Type B pancreatic cell (in vitro differentiated cells): ENCODE measurements at regions not wholly inside any gene's neighbourhood (a gene's known extent, or its start where the extent isn't known, plus 50 kb on each side); places are given as distances from the start of the nearest gene placed in this dataset.

Experiments
- DNase-seq: peaks from one replicate; pipeline ENCODE4 v3.0.0; 2021; ENCODE audit warnings: mixed read lengths; ENCODE audit not compliant: unreplicated experiment; ENCODE audit errors: extremely low spot score
- H3K27ac Mint-ChIP-seq: 2 replicates; pipeline ENCODE4 v1.8.0; 2021; ENCODE audit warnings: mild to moderate bottlenecking, mixed read lengths
- H3K27me3 Mint-ChIP-seq: 2 replicates; pipeline ENCODE4 v1.8.0; 2021; ENCODE audit warnings: mixed read lengths
- H3K36me3 Mint-ChIP-seq: 2 replicates; pipeline ENCODE4 v1.8.0; 2021; ENCODE audit warnings: mixed read lengths
- H3K4me1 Mint-ChIP-seq: one replicate; pipeline ENCODE4 v1.8.0; 2021; ENCODE audit warnings: mixed read lengths; ENCODE audit not compliant: unreplicated experiment
- H3K4me3 Mint-ChIP-seq: 2 replicates; pipeline ENCODE4 v1.8.0; 2021; ENCODE audit warnings: mild to moderate bottlenecking, mixed read lengths
- H3K9me3 Mint-ChIP-seq: 2 replicates; pipeline ENCODE4 v1.8.0; 2021; ENCODE audit warnings: mixed read lengths
- TF ChIP-seq, protein P1 (sequence below): fragments of 200-600 bp; sonication (generic); conservative IDR thresholded peaks from 2 replicates; pipeline ENCODE4 v1.5.0; 2021; ENCODE audit warnings: antibody characterized with exemption, mild to moderate bottlenecking

DNA sequence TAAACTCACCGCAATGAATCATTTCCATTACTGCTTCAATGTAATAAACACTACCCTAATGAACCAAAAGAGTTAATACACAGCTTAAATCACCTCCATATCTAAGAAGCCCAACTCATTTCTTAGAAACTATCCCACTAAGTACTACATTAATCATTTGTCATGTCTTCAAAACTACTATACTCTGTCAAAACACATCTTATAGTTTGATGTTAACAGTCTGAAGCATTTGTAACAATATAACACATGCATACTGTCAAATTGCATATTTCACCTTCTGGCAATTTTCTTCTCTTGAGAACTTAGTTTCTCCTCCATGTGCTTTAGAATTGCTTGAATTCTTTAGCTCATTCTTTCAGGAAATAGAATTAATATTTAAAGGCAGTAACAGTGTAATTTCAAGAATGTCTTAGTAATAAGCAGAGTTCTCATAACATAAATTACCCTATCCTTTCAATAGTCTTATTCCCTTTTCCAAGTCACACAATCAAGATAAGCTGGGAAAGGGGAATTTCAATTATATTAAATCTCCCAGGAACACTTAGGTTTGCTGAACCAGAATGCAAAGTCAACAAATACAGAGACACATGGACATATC lies 199.7 kb downstream of the ATPSCKMT start:
- no peak overlapping the region for H3K4me3 Mint-ChIP-seq
- TF ChIP-seq, protein P1, sequence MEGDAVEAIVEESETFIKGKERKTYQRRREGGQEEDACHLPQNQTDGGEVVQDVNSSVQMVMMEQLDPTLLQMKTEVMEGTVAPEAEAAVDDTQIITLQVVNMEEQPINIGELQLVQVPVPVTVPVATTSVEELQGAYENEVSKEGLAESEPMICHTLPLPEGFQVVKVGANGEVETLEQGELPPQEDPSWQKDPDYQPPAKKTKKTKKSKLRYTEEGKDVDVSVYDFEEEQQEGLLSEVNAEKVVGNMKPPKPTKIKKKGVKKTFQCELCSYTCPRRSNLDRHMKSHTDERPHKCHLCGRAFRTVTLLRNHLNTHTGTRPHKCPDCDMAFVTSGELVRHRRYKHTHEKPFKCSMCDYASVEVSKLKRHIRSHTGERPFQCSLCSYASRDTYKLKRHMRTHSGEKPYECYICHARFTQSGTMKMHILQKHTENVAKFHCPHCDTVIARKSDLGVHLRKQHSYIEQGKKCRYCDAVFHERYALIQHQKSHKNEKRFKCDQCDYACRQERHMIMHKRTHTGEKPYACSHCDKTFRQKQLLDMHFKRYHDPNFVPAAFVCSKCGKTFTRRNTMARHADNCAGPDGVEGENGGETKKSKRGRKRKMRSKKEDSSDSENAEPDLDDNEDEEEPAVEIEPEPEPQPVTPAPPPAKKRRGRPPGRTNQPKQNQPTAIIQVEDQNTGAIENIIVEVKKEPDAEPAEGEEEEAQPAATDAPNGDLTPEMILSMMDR, result no peak
- H3K36me3 Mint-ChIP-seq, result peaks cover 5% of the 10 kb centered on the region
- DNase-seq, result no peak
- H3K9me3 Mint-ChIP-seq, result peaks cover 20% of the 10 kb centered on the region
- no peaks in the 10 kb centered on the region for H3K4me1 Mint-ChIP-seq
- H3K27me3 Mint-ChIP-seq, result no peaks in the 10 kb centered on the region
- no peak overlapping the region for H3K27ac Mint-ChIP-seq

DNA sequence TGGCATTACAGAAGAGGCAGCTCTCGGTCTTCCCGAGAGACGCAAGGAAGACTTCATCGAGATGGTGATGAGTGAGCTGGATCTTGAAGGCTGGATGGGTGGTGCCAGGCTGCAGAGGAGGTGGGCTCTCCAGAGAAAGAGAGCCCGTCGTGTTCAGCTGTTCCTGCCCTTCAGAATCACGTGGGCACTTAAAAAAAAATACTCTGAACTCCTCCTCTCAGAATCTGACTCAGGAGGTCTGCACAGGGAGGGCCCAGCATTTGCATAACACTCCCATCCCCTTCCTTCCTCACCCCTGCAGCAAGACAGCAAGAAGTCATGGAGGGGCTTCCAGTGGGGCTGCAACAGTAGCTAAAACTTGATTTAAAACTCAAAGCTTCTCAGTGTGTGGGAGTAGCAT lies 203.0 kb downstream of the ATPSCKMT start:
- Mint-ChIP-seq H3K36me3 (no peaks in the 10 kb centered on the region), H3K27me3 (no peaks in the 10 kb centered on the region), H3K4me3 (no peak overlapping the region), H3K27ac (no peak overlapping the region), H3K9me3 (peaks cover 9% of the 10 kb centered on the region), H3K4me1 (peaks cover 4% of the 10 kb centered on the region)
- no peak for DNase-seq
- TF ChIP-seq, protein P1, result no peak

DNA sequence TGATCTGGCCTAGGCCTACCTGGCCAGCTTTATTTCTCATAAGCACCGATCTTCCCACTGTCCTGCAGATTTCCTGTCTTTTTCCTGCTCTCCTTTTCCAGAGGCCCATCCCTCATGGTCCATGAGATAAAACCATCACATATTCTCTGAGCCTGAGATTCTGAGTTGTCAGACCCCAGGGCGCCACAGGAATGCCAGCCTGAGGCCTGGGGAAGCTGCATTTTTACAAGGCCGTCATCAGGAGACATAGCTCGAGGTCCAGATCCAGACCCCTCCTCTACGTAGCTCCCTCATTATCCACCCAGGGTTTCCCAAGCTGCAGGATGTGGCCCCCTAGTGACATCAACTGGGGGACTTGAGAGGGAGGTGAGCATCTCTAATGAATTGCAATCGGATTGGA lies 204.3 kb downstream of the ATPSCKMT start:
- H3K4me3 Mint-ChIP-seq, result no peak overlapping the region
- H3K27me3 Mint-ChIP-seq, result no peaks in the 10 kb centered on the region
- peaks cover 4% of the 10 kb centered on the region for H3K4me1 Mint-ChIP-seq
- peaks cover 6% of the 10 kb centered on the region for H3K9me3 Mint-ChIP-seq
- no peaks in the 10 kb centered on the region for H3K36me3 Mint-ChIP-seq
- TF ChIP-seq, protein P1, result no peak
- no peak overlapping the region for H3K27ac Mint-ChIP-seq
- no peak for DNase-seq

DNA sequence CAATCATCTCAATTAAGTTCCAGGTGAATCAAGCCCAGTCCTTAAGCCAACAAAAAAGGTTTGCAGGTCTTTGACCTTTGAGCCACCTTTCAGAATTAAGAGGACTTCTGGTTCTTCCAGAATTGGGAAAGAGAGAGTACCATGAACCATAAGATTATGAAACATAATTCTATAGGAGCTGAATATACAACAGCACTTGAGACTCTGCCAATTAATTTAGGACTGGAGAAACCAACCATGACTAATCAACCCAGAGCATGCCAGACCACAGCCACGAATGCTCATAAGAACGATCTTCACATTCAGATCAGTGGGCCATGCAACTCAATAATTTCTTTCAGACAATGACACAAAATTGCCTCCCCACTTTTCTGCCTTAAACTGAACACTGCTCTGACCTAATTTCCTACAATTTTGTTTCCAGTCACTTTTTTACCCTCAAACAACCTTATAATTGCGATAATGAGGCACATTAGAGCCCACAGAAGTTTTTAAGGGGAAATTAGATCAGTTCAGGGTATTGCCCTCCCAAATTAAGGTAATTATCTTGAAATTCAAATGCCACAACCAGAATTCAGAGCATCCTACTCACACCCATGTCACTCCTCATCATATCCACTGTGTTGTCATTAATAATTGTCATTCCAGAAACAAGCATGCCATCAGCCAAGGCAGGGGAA lies 213.4 kb downstream of the ATPSCKMT start:
- no peak for DNase-seq
- H3K9me3 Mint-ChIP-seq, result peaks cover 15% of the 10 kb centered on the region
- no peaks in the 10 kb centered on the region for H3K27me3 Mint-ChIP-seq
- H3K36me3 Mint-ChIP-seq, result no peaks in the 10 kb centered on the region
- H3K4me1 Mint-ChIP-seq, result peaks cover 8% of the 10 kb centered on the region
- no peak overlapping the region for H3K27ac Mint-ChIP-seq
- H3K4me3 Mint-ChIP-seq, result no peak overlapping the region
- TF ChIP-seq, protein P1, result no peak

DNA sequence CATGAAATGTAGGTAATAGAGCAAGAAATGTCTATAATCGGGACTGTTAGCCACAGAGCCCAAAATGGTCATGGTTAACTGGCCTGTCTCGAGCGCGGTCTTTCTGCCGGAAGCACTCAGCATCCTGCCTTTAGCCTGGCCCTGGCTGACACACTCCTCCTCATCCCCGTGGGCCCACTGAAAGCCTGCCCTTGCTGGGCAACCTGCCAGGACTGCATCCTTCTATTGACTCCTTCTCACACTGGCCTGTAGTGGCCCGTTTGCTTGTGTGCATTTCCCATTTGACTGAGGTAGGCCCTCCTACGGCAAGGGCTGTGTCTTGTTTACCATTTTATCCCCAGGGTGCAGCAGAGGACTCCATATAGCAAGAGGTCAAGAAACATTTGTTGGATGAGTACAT lies 215.7 kb downstream of the ATPSCKMT start:
- DNase-seq, result no peak
- TF ChIP-seq, protein P1, result no peak
- H3K4me3 Mint-ChIP-seq, result no peak overlapping the region
- no peak overlapping the region for H3K27ac Mint-ChIP-seq
- H3K27me3 Mint-ChIP-seq, result no peaks in the 10 kb centered on the region
- peaks cover 15% of the 10 kb centered on the region for H3K9me3 Mint-ChIP-seq
- no peaks in the 10 kb centered on the region for H3K36me3 Mint-ChIP-seq
- peaks cover 8% of the 10 kb centered on the region for H3K4me1 Mint-ChIP-seq
